Activated CD4-positive, alpha-beta T cell treated with anti-CD3 and anti-CD28 coated beads, Interleukin-2, amount 50 U/mL, for 4 hours (primary cell): ENCODE measurements at regions not wholly inside any gene's neighbourhood (a gene's known extent, or its start where the extent isn't known, plus 50 kb on each side); places are given as distances from the start of the nearest gene placed in this dataset.
"Not testable (repeated sequence)": the region's sequence is repeated elsewhere in the genome, so short reads cannot be mapped to it uniquely, and the experiment has no call there.

Experiments used
- DNase-seq, 2 experiments: peaks; one replicate each; pipeline ENCODE4 v3.0.0-alpha.2; 2020

GRCh38 chr6:27770724-27771123 lies 141.5 kb downstream of the OR2B2 start:
- no peak for DNase-seq

- DNase-seq, result no peak
Measured at GRCh38 chr6:27768556-27768955, 143.6 kb downstream of the OR2B2 start.

GRCh38 chr6:27767851-27768250 lies 144.3 kb downstream of the OR2B2 start:
- no peak for DNase-seq

- DNase-seq, result no peak
Measured at GRCh38 chr6:27766405-27766804, 145.8 kb downstream of the OR2B2 start.

- no peak for DNase-seq
Measured at GRCh38 chr6:27765028-27765590, 147.1 kb downstream of the OR2B2 start.

GRCh38 chr6:27761391-27761790 lies 150.8 kb downstream of the OR2B2 start:
- no peak for DNase-seq

GRCh38 chr6:27760464-27760863 lies 151.7 kb downstream of the OR2B2 start:
- no peak for DNase-seq

- no peak for DNase-seq
Measured at GRCh38 chr6:27759930-27760329, 152.3 kb downstream of the OR2B2 start.

- DNase-seq, result no peak
Measured at GRCh38 chr6:27758491-27758890, 153.7 kb downstream of the OR2B2 start.

- DNase-seq, result peak; percentile 27 to 31
Measured at GRCh38 chr6:27757307-27757706, 154.9 kb downstream of the OR2B2 start.

GRCh38 chr6:27755768-27756167 lies 156.4 kb downstream of the OR2B2 start:
- DNase-seq, result no peak

GRCh38 chr6:27754408-27754782 lies 157.8 kb downstream of the OR2B2 start:
- DNase-seq, result no peak

GRCh38 chr6:27753668-27754407 lies 158.4 kb downstream of the OR2B2 start:
- DNase-seq, result peak; percentile 72 to 74

GRCh38 chr6:27752038-27752885 lies 159.9 kb downstream of the OR2B2 start:
- peak; percentile 21 to 32 for DNase-seq

GRCh38 chr6:27748661-27749060 lies 163.5 kb downstream of the OR2B2 start:
- DNase-seq, result no peak

GRCh38 chr6:27747637-27748036 lies 164.6 kb downstream of the OR2B2 start:
- no peak for DNase-seq

- not testable (repeated sequence) for DNase-seq
Measured at GRCh38 chr6:27746860-27747259, 165.3 kb downstream of the OR2B2 start.

- DNase-seq, result no peak
Measured at GRCh38 chr6:27743787-27744186, 168.4 kb downstream of the OR2B2 start.

GRCh38 chr6:27742833-27743573 lies 169.2 kb downstream of the OR2B2 start:
- DNase-seq, result no peak

- not testable (repeated sequence) for DNase-seq
Measured at GRCh38 chr6:27739902-27740301, 172.3 kb downstream of the OR2B2 start.

- DNase-seq, result no peak
Measured at GRCh38 chr6:27736686-27737085, 175.5 kb downstream of the OR2B2 start.

GRCh38 chr6:27728442-27728841 lies 183.8 kb downstream of the OR2B2 start:
- no peak for DNase-seq

- DNase-seq, result no peak
Measured at GRCh38 chr6:27726619-27727023, 185.6 kb downstream of the OR2B2 start.
